ENCODE measurements at regions not wholly inside any gene's neighbourhood (a gene's known extent, or its start where the extent isn't known, plus 50 kb on each side); places are given as distances from the start of the nearest gene placed in this dataset.

GRCh38 chr5:2653991-2654390 is 97.5 kb downstream of the IRX2 start:
- Histone ChIP-seq H3K4me3 (no peak overlapping the region), H3K9me3 (no peaks in the 10 kb centered on the region), H3K4me1 (ENCODE audit: control insufficient read depth in 1 of 2, low read depth in 2 of 2) (no peaks in the 10 kb centered on the region), H3K27me3 (replicated peaks; ENCODE audit: insufficient read depth) (no peaks in the 10 kb centered on the region), H3K27ac (no peak overlapping the region), H3K36me3 (no peaks in the 10 kb centered on the region)
- TF ChIP-seq, protein P1, sequence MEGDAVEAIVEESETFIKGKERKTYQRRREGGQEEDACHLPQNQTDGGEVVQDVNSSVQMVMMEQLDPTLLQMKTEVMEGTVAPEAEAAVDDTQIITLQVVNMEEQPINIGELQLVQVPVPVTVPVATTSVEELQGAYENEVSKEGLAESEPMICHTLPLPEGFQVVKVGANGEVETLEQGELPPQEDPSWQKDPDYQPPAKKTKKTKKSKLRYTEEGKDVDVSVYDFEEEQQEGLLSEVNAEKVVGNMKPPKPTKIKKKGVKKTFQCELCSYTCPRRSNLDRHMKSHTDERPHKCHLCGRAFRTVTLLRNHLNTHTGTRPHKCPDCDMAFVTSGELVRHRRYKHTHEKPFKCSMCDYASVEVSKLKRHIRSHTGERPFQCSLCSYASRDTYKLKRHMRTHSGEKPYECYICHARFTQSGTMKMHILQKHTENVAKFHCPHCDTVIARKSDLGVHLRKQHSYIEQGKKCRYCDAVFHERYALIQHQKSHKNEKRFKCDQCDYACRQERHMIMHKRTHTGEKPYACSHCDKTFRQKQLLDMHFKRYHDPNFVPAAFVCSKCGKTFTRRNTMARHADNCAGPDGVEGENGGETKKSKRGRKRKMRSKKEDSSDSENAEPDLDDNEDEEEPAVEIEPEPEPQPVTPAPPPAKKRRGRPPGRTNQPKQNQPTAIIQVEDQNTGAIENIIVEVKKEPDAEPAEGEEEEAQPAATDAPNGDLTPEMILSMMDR (IDR thresholded peaks at IDR 0.05): no peak
- DNase-seq (ENCODE audit: low spot score) (no peak), ATAC-seq (ENCODE audit: insufficient number of reproducible peaks, low FRiP score, low read depth) (no peak)

GRCh38 chr5:2651116-2651515 is 100.4 kb downstream of the IRX2 start:
- TF ChIP-seq, protein P1 (IDR thresholded peaks at IDR 0.05): no peak
- Histone ChIP-seq H3K27ac (no peak overlapping the region), H3K4me3 (no peak overlapping the region), H3K9me3 (no peaks in the 10 kb centered on the region), H3K36me3 (no peaks in the 10 kb centered on the region), H3K4me1 (ENCODE audit: control insufficient read depth in 1 of 2, low read depth in 2 of 2) (no peaks in the 10 kb centered on the region), H3K27me3 (replicated peaks; ENCODE audit: insufficient read depth) (no peaks in the 10 kb centered on the region)
- DNase-seq (ENCODE audit: low spot score) (no peak), ATAC-seq (ENCODE audit: insufficient number of reproducible peaks, low FRiP score, low read depth) (no peak)

GRCh38 chr5:2642684-2643345 is 108.7 kb downstream of the IRX2 start:
- Histone ChIP-seq H3K4me3 (no peak overlapping the region), H3K9me3 (no peaks in the 10 kb centered on the region), H3K4me1 (ENCODE audit: control insufficient read depth in 1 of 2, low read depth in 2 of 2) (no peaks in the 10 kb centered on the region), H3K36me3 (no peaks in the 10 kb centered on the region), H3K27me3 (replicated peaks; ENCODE audit: insufficient read depth) (no peaks in the 10 kb centered on the region), H3K27ac (no peak overlapping the region)
- DNase-seq (ENCODE audit: low spot score) (no peak), ATAC-seq (ENCODE audit: insufficient number of reproducible peaks, low FRiP score, low read depth) (no peak)
- TF ChIP-seq, protein P1 (IDR thresholded peaks at IDR 0.05): no peak

- no peak overlapping the region for H3K4me3 ChIP-seq
- no peaks in the 10 kb centered on the region for H3K27me3 ChIP-seq (replicated peaks; ENCODE audit: insufficient read depth)
- no peaks in the 10 kb centered on the region for H3K36me3 ChIP-seq
- no peaks in the 10 kb centered on the region for H3K4me1 ChIP-seq (ENCODE audit: control insufficient read depth in 1 of 2, low read depth in 2 of 2)
- DNase-seq (ENCODE audit: low spot score) (no peak), ATAC-seq (ENCODE audit: insufficient number of reproducible peaks, low FRiP score, low read depth) (no peak)
- H3K27ac ChIP-seq: no peak overlapping the region
- TF ChIP-seq, protein P1 (IDR thresholded peaks at IDR 0.05): no peak
- no peaks in the 10 kb centered on the region for H3K9me3 ChIP-seq
Observed at GRCh38 chr5:2640717-2641116, 110.8 kb downstream of the IRX2 start.

DNA sequence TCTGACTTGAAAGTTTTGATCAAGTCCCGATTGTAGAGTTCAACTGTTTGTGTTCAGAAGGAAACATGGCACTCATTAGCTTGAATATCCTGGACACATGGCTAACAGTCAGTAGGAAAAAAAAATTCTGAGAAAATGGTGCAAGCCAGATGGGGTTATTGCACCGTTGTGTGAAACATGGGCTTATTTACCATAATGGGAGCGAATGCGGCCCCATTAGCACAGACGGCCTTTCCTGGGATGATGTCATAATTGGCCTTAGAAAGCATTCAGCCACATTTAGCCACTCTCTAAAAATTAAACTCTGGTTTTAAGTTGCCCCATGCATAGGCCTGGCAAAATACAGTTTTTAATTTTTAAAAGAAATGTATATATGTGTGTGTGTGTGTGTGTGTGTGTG is 112.1 kb downstream of the IRX2 start:
- no peaks in the 10 kb centered on the region for H3K4me1 ChIP-seq (ENCODE audit: control insufficient read depth in 1 of 2, low read depth in 2 of 2)
- DNase-seq (ENCODE audit: low spot score) (no peak), ATAC-seq (ENCODE audit: insufficient number of reproducible peaks, low FRiP score, low read depth) (no peak)
- TF ChIP-seq, protein P1 (IDR thresholded peaks at IDR 0.05): no peak
- no peaks in the 10 kb centered on the region for H3K27me3 ChIP-seq (replicated peaks; ENCODE audit: insufficient read depth)
- H3K36me3 ChIP-seq: no peaks in the 10 kb centered on the region
- H3K27ac ChIP-seq: no peak overlapping the region
- H3K4me3 ChIP-seq: no peak overlapping the region
- no peaks in the 10 kb centered on the region for H3K9me3 ChIP-seq
